Erythroblast (primary cell): ENCODE measurements at regions not wholly inside any gene's neighbourhood (a gene's known extent, or its start where the extent isn't known, plus 50 kb on each side); places are given as distances from the start of the nearest gene placed in this dataset.

Source experiments
- GATA1 ChIP-seq: IDR thresholded peaks from 2 replicates; pipeline ENCODE4 v1.6.1; 2011; ENCODE audit warnings: low read depth, mild to moderate bottlenecking, control low read depth, low read length, moderate library complexity
- POLR2A ChIP-seq: IDR thresholded peaks from 2 replicates; pipeline ENCODE4 v1.6.1; 2011; ENCODE audit warnings: mild to moderate bottlenecking, low read length

GRCh38 chr11:100622404-100622803, 64.7 kb upstream of the ARHGAP42 start:
- TF ChIP-seq POLR2A (no peak), GATA1 (no peak)
